ENCODE measurements at regions not wholly inside any gene's neighbourhood (a gene's known extent, or its start where the extent isn't known, plus 50 kb on each side); places are given as distances from the start of the nearest gene placed in this dataset.
"Not testable (repeated sequence)": the region's sequence is repeated elsewhere in the genome, so short reads cannot be mapped to it uniquely, and the experiment has no call there.

DNA sequence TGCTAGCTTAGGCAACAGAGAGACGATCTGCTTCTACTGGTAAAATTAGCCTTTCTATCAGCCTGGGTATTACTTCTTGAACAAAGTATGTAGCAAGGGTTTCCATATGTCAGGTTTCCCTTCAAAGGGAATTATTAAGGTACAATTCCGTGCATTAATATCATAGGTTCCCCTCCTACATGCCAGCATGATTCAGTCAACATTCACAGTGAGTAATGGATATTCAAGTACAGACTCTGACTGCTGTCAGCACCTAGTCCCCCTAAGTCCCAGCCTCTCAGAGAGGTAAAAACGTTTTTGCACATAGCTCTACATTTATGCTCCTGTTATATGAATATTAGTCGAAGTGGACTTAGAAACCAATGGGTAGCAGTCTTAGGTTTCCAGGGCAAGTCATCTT lies 322.4 kb upstream of the CCNG1 start:
- no peaks in the 10 kb centered on the region for H3K27me3 Mint-ChIP-seq (ENCODE audit: low read depth)
- DNase-seq (no peak), ATAC-seq (replicated peaks in 1 of 2) (no peak)
- H3K27ac Mint-ChIP-seq = no peak overlapping the region
- H3K4me1 Mint-ChIP-seq (ENCODE audit: low read depth) = no peaks in the 10 kb centered on the region
- peaks cover 0 to 2% of the 10 kb centered on the region in 2 donors for H3K36me3 Mint-ChIP-seq (ENCODE audit: insufficient read depth in 2 of 2)
- H3K4me3 Mint-ChIP-seq = no peak overlapping the region
- peaks cover 2 to 6% of the 10 kb centered on the region in 2 donors for H3K9me3 Mint-ChIP-seq

DNA sequence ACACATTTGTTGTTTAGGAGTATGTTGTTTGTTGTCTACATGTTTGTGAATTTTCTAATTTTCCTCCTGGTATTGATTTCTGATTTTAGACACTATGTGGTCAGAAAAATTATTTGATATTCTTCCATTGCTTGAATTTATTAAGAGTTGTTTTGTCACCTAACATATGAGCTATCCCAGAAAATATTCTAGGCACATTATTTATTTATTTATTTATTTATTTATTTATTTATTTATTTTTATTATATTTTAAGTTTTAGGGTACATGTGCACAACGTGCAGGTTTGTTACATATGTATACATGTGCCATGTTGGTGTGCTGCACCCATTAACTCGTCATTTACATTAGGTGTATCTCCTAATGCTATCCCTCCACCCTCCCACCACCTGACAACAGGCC lies 320.8 kb upstream of the CCNG1 start:
- H3K4me3 Mint-ChIP-seq; H3K4me1 Mint-ChIP-seq (ENCODE audit: low read depth): not testable (repeated sequence)
- H3K9me3 Mint-ChIP-seq = peaks cover 10 to 11% of the 10 kb centered on the region in 2 donors

DNA sequence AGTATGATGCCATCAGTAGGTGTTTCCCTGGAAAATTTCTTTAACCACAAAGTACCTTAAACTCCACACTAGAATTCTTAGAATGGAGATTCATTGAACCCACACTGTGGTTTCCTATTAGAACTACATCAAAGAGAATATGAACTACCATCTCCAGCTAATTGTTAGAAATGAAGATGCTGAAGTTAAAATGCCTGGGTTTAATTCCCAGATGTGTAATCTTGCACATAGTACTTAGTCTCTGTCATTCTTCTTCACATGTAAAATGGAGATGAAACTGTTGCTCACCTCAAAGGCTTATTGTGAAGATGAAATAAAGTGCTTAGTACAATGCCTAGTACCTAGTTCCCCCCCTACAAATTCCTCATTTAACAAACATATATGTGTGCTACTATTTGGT lies 303.3 kb upstream of the CCNG1 start:
- Mint-ChIP-seq H3K9me3 (peaks cover 0 to 2% of the 10 kb centered on the region in 2 donors), H3K27ac (no peak overlapping the region), H3K36me3 (ENCODE audit: insufficient read depth in 2 of 2) (no peaks in the 10 kb centered on the region), H3K4me1 (ENCODE audit: low read depth) (no peaks in the 10 kb centered on the region), H3K4me3 (no peak overlapping the region), H3K27me3 (ENCODE audit: low read depth) (no peaks in the 10 kb centered on the region)
- DNase-seq (no peak), ATAC-seq (replicated peaks in 1 of 2) (no peak)

More for the DNA sequence above, 320.8 kb upstream of the CCNG1 start:
- not testable (repeated sequence) for H3K27me3 Mint-ChIP-seq (ENCODE audit: low read depth); H3K27ac Mint-ChIP-seq; DNase-seq; ATAC-seq (replicated peaks in 1 of 2); H3K36me3 Mint-ChIP-seq (ENCODE audit: insufficient read depth in 2 of 2)

DNA sequence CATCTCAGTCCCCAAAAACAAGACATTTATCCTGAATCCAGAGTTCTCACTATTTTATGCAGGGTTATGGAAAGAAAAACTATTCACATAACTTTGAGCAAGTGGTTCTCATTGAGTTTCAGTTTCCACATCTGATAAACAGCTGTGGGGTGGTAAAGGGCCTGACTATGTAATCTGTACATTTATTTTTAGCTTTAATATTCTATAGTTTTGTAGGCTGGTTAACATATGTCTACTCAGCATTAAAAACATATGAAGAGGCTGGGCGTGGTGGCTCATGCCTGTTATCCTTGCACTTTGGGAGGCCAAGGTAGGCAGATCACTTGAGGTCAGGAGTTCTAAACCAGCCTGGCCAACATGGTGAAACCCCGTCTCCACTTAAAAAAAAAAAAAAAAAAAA lies 301.5 kb upstream of the CCNG1 start:
- ATAC-seq (replicated peaks in 1 of 2) = no peak
- peaks cover 2 to 4% of the 10 kb centered on the region in 2 donors for H3K9me3 Mint-ChIP-seq

DNA sequence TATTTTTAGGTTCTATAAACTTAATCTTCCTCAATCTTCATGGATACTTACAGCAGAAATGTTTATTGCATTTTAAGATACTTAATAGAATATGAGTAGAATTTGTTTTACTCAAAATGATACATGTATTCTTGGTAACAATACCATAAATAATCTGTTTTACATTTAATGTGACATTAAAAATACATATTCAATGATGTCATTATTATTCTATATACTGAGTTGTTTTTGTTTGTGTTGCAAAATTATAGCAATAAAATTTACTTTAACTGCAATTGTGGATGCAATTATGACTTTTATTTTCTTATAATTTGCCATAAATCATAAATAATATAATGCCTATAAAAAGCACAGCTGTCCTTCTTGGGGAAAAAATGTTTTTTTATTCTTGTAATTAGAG lies 275.9 kb upstream of the CCNG1 start:
- Mint-ChIP-seq H3K4me3 (no peak overlapping the region), H3K27ac (no peak overlapping the region), H3K36me3 (ENCODE audit: insufficient read depth in 2 of 2) (no peaks in the 10 kb centered on the region), H3K4me1 (ENCODE audit: low read depth) (no peaks in the 10 kb centered on the region), H3K9me3 (peaks cover 10 to 11% of the 10 kb centered on the region in 2 donors), H3K27me3 (ENCODE audit: low read depth) (no peaks in the 10 kb centered on the region)
- ATAC-seq (replicated peaks in 1 of 2) = no peak
- DNase-seq = no peak

More for the DNA sequence above, 301.5 kb upstream of the CCNG1 start:
- Mint-ChIP-seq H3K27me3 (ENCODE audit: low read depth) (no peaks in the 10 kb centered on the region), H3K4me1 (ENCODE audit: low read depth) (no peaks in the 10 kb centered on the region), H3K27ac (no peak overlapping the region), H3K4me3 (no peak overlapping the region), H3K36me3 (ENCODE audit: insufficient read depth in 2 of 2) (no peaks in the 10 kb centered on the region)
- no peak for DNase-seq

DNA sequence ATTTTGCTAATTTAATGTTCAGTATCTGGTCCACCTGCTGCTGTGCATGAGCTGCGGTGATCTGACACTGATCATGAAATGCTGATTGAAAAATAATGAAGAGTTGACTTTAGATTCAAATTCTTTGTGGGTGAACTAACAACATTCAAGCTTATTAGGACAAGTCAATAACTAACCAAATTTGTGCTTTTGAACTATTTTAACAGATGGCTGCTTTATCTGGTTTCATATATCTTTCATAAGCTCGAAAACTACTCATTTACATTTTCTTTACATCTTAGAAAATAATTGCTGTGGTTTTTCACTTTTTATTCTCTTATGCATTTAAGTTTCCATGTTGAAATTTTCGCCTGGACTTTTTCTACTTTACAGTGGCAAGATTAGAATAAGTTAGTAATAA lies 274.8 kb upstream of the CCNG1 start:
- Mint-ChIP-seq H3K36me3 (ENCODE audit: insufficient read depth in 2 of 2) (no peaks in the 10 kb centered on the region), H3K27ac (no peak overlapping the region), H3K4me3 (no peak overlapping the region), H3K27me3 (ENCODE audit: low read depth) (no peaks in the 10 kb centered on the region), H3K9me3 (peaks cover 13% of the 10 kb centered on the region in 2 donors), H3K4me1 (ENCODE audit: low read depth) (no peaks in the 10 kb centered on the region)
- DNase-seq = no peak
- no peak for ATAC-seq (replicated peaks in 1 of 2)

DNA sequence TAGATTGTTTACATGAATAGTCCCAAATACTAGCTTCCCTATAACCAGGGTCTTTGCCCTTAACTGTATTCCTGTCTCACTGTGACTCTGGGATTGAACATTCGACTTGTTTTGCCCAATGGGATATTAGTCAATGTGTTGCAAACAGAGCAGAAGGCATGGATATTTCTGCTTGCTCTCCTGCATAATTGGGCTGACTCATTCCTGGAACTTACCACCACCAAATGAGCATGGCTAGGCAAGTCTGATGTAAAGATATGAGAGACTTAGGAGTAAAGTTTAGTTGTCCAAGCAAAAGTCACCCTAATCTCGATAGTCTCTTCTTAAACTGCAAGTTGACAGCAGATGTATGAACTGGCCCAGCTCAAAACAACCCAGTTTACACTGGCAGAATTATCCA lies 273.5 kb upstream of the CCNG1 start:
- Mint-ChIP-seq H3K36me3 (ENCODE audit: insufficient read depth in 2 of 2) (no peaks in the 10 kb centered on the region), H3K4me3 (no peak overlapping the region), H3K9me3 (peaks cover 17 to 21% of the 10 kb centered on the region in 2 donors), H3K4me1 (ENCODE audit: low read depth) (no peaks in the 10 kb centered on the region), H3K27ac (no peak overlapping the region), H3K27me3 (ENCODE audit: low read depth) (no peaks in the 10 kb centered on the region)
- no peak for ATAC-seq (replicated peaks in 1 of 2)
- DNase-seq = no peak

DNA sequence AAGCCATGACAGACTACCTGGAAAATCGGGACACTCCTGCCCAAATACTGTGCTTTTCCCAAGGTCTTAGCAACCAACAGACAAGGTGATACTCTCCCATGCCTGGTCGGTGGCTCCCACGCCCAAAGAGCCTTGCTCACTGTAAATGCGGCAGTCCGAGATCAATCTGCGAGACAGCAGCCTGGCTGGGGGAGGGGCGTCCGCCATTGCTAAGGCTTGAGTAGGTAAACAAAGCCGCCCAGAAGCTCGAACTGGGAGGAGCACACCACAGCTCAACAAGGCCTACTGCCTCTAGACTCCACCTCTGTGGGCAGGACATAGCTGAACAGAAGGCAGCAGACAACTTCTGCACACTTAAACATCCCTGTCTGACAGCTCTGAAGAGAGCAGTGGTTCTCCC lies 272.1 kb upstream of the CCNG1 start:
- ATAC-seq (replicated peaks in 1 of 2) (no peak), DNase-seq (no peak)
- H3K4me1 Mint-ChIP-seq (ENCODE audit: low read depth) = no peaks in the 10 kb centered on the region
- no peak overlapping the region for H3K27ac Mint-ChIP-seq
- H3K27me3 Mint-ChIP-seq (ENCODE audit: low read depth) = no peaks in the 10 kb centered on the region
- no peaks in the 10 kb centered on the region for H3K36me3 Mint-ChIP-seq (ENCODE audit: insufficient read depth in 2 of 2)
- no peak overlapping the region for H3K4me3 Mint-ChIP-seq
- peaks cover 21 to 22% of the 10 kb centered on the region in 2 donors for H3K9me3 Mint-ChIP-seq

DNA sequence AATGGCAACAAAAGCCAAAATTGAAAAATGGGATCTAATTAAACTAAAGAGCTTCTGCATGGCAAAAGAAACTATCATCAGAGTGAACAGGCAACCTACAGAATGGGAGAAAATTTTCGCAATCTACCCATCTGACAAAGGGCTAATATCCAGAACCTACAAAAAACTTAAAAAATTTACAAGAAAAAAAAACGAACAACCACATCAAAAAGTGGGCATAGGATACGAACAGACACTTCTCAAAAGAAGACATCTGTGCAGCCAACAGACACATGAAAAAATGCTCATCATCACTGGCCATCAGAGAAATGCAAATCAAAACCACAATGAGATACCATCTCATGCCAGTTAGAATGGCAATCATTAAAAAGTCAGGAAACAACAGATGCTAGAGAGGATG lies 267.2 kb upstream of the CCNG1 start:
- not testable (repeated sequence) for H3K36me3 Mint-ChIP-seq (ENCODE audit: insufficient read depth in 2 of 2); H3K27me3 Mint-ChIP-seq (ENCODE audit: low read depth); H3K27ac Mint-ChIP-seq; H3K4me1 Mint-ChIP-seq (ENCODE audit: low read depth); ATAC-seq (replicated peaks in 1 of 2); DNase-seq; H3K4me3 Mint-ChIP-seq
- peaks cover 17 to 19% of the 10 kb centered on the region in 2 donors for H3K9me3 Mint-ChIP-seq

DNA sequence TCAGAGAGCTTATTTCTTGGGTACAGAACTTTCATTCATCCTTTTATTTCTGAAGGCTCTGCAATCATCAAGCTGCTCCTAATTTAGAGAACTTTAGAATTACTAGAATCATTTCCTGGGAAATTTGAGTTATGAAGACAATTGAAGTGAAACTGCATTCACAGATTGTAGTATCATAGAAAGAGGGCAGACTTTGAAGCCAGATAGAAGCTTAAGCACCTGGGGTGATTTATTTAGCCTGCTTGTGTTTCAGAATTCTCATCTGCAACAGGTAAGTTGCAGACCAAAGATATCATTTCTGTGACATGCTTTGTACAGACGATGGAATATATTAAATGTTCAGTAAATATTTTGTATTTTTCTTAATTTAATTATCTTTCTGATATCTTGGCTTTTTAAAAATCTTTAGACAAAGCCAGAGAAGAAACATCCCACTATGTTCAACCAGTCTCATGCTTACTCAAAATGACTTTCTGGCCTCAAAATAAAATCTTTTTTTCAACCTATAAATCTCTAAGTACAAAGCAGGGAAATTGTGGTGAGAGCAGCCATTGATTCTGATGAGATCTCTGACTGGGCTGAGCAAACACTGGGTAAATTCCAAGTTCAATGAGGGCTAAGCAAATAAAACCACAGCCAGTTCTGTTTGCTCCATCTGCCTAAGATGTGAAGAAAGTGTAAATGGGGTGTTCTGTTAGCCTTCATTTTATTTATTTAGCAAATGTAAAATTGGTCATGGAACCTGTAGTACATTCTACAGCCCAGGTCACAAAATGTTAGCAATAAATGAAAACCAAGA lies 264.7 kb upstream of the CCNG1 start:
- Mint-ChIP-seq H3K27ac (no peak overlapping the region), H3K9me3 (peaks cover 10% of the 10 kb centered on the region in 2 donors), H3K4me3 (no peak overlapping the region), H3K36me3 (ENCODE audit: insufficient read depth in 2 of 2) (no peaks in the 10 kb centered on the region), H3K4me1 (ENCODE audit: low read depth) (no peaks in the 10 kb centered on the region), H3K27me3 (ENCODE audit: low read depth) (no peaks in the 10 kb centered on the region)
- no peak for DNase-seq
- ATAC-seq (replicated peaks in 1 of 2) = no peak

DNA sequence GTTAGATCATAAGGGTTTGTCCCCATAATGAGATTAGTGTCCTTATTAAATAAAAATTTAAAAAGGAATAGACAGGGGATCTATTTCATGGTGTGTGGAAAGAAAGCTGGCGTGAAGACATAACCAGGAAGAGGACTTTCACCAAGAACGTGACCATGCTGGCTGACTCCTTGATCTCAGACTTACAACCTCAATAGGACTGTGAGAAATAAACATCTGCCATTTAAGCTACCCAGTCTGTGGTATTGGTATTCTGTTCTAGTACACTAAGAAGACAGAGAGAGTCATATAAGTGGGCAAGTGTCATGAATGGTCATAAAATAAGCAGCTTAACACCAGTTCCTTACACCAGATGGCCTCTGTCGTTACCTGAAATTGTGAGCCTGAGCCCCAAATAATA lies 259.4 kb upstream of the CCNG1 start:
- Mint-ChIP-seq H3K9me3 (peaks cover 3 to 6% of the 10 kb centered on the region in 2 donors), H3K27ac (no peak overlapping the region), H3K36me3 (ENCODE audit: insufficient read depth in 2 of 2) (no peaks in the 10 kb centered on the region), H3K4me3 (no peak overlapping the region), H3K4me1 (ENCODE audit: low read depth) (no peaks in the 10 kb centered on the region), H3K27me3 (ENCODE audit: low read depth) (no peaks in the 10 kb centered on the region)
- ATAC-seq (replicated peaks in 1 of 2) = no peak
- DNase-seq = no peak

DNA sequence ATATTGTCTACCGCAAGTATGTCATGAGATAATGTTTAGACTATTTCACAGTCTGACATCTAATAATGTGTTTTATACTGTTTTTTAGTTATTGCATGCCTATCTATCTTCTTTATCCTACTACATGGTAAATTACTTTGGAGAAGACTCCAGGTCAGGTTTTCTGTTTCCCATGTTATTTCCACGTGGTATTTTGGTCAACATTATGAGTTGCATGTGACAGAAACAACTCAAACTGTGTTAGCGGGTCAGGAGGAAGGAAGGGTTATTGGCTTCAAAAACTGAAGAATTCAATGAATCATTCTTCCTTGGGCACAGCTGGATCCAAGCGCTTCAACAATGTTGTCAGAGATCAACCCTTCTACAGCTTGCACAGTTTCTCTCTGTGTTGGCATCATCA lies 252.1 kb upstream of the CCNG1 start:
- ATAC-seq (replicated peaks in 1 of 2) (no peak), DNase-seq (no peak)
- no peaks in the 10 kb centered on the region for H3K27me3 Mint-ChIP-seq (ENCODE audit: low read depth)
- H3K4me1 Mint-ChIP-seq (ENCODE audit: low read depth) = no peaks in the 10 kb centered on the region
- H3K9me3 Mint-ChIP-seq = peaks cover 0 to 5% of the 10 kb centered on the region in 2 donors
- H3K4me3 Mint-ChIP-seq = no peak overlapping the region
- no peak overlapping the region for H3K27ac Mint-ChIP-seq
- no peaks in the 10 kb centered on the region for H3K36me3 Mint-ChIP-seq (ENCODE audit: insufficient read depth in 2 of 2)

DNA sequence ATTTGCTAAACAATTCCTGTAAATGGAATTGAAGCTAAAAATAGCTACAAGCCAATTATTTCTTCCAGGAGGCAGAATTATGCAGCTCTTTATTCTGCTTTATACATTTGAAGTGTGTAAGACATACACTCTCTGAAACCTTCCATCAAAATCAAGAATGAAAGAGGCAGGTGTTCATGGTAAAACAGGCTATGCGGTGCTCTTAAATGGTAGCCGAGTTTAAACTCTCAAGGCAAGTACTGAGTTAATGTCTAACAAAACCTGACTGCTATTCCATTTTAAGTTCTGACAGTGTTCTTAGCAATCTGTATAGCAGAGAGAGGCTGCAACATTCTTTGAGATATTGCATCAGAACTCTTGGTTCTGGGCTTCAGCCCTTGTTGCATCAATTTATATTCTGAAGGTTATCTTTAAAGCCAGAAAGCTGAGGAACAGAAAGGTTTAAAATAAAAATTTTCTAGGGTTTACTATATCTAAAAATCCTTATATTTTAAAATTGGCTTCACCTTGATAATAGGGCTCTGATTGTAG lies 248.3 kb upstream of the CCNG1 start:
- no peaks in the 10 kb centered on the region for H3K36me3 Mint-ChIP-seq (ENCODE audit: insufficient read depth in 2 of 2)

DNA sequence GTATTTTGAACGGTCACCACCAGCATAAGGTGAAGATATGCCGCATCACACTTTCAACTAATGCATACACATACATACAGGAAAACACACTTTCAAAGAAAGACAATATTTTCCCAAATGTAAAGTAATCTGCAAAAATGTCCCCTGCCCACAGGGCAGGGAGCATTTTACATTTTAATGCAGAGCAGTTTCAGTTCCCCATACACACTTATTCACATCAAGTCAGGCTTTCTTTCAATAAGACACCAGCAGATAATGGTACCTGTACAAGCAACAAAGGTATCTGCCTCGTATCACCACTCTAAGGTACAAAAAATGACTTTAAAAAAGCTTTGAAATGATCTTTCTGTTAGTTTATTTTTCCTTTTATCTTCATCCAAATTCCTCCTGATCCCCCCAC lies 247.1 kb upstream of the CCNG1 start:
- no peaks in the 10 kb centered on the region for H3K27me3 Mint-ChIP-seq (ENCODE audit: low read depth)
- ATAC-seq (replicated peaks in 1 of 2) = no peak
- H3K4me1 Mint-ChIP-seq (ENCODE audit: low read depth) = no peaks in the 10 kb centered on the region
- H3K9me3 Mint-ChIP-seq = peaks cover 4 to 8% of the 10 kb centered on the region in 2 donors
- no peak for DNase-seq
- no peaks in the 10 kb centered on the region for H3K36me3 Mint-ChIP-seq (ENCODE audit: insufficient read depth in 2 of 2)
- no peak overlapping the region for H3K27ac Mint-ChIP-seq
- no peak overlapping the region for H3K4me3 Mint-ChIP-seq

More for the DNA sequence above, 248.3 kb upstream of the CCNG1 start:
- Mint-ChIP-seq H3K4me3 (no peak overlapping the region), H3K9me3 (no peaks in the 10 kb centered on the region), H3K4me1 (ENCODE audit: low read depth) (no peaks in the 10 kb centered on the region), H3K27ac (no peak overlapping the region), H3K27me3 (ENCODE audit: low read depth) (no peaks in the 10 kb centered on the region)
- ATAC-seq (replicated peaks in 1 of 2) (no peak), DNase-seq (no peak)

Measured in activated T-cell treated with anti-CD3 and anti-CD28 coated beads, Interleukin-2, amount 50 U/mL, for 72 hours (primary cell).